Heart left ventricle (tissue), 13 donors: ENCODE measurements at regions not wholly inside any gene's neighbourhood (a gene's known extent, or its start where the extent isn't known, plus 50 kb on each side); places are given as distances from the start of the nearest gene placed in this dataset.

Experiments used
- CTCF ChIP-seq, 12 donors: fragments of 200-600 bp; sonication (generic) in 4 of 12; IDR thresholded peaks; one replicate each; pipeline versions ENCODE4 v1.5.0 to v1.8.0; 2018 to 2022; ENCODE audit warnings: antibody characterized with exemption in 12 of 12, mild to moderate bottlenecking in 5 of 12
- POLR2A ChIP-seq, 2 donors: fragments of 450-650 bp; IDR thresholded peaks; one replicate each; pipeline ENCODE4 v1.6.1; 2017; ENCODE audit warnings: antibody characterized with exemption in 2 of 2, mild to moderate bottlenecking in 2 of 2, moderate library complexity in 2 of 2
- donor health status: ischemic (EF 13 %, LVEDD 7.1; RV severe dilation, severe dysfunction).
- donor health status: DM: no; HTN: yes; CAD: no.
- donor health status: DM: no; HTN: no; CAD: no.
- donor health status: ischemic (EF 25% LVEDD 6.9; RV normal size, moderate dysfunction).
- donor health status: ischemic (EF 25% LVEDD 5.7; RV mildly dilated, moderate dysfunction).
- donor health status: ischemic (EF 35%, LVEDD 5.7; RV mildly dilated, moderate dysfunction).
- donor health status: nonischemic (EF 11% LVEDD 7.7; RV severe dilation, severe dysfunction).
- donor health status: DM: yes; HTN: yes; CAD: no.
- donor health status: PGD.
- donor health status: ischemic (EF 29% LVEDD 5.4; RV normal size, mild dysfunction).
- donor health status: nonischemic (EF 23%, LVEDD 6.1; RV moderate dilation, normal function).

GRCh38 chr3:187932530-187932929 is 187.3 kb upstream of the BCL6 start:
- TF ChIP-seq CTCF (IDR thresholded peaks at IDR 0.05) = no peak
- TF ChIP-seq POLR2A (IDR thresholded peaks at IDR 0.05) = no peak
